ENCODE measurements at regions not wholly inside any gene's neighbourhood (a gene's known extent, or its start where the extent isn't known, plus 50 kb on each side); places are given as distances from the start of the nearest gene placed in this dataset.

- BruUV-seq (replicated peaks), result no TSS peak
- intact Hi-C loops (cut with micrococcal nuclease), result no loop called here
- no peak for TF ChIP-seq TEAD4 (IDR thresholded peaks at IDR 0.05; ENCODE audit: low read length)
- TF ChIP-seq TEAD4 (CRISPR knock-in tag; IDR thresholded peaks at IDR 0.05; ENCODE audit: borderline replicate concordance), result no peak
- no peak for TF ChIP-seq ASH1L (IDR thresholded peaks at IDR 0.05; ENCODE audit: borderline replicate concordance, low read depth, partially characterized antibody)
- TF ChIP-seq OTX1 (CRISPR knock-in tag; IDR thresholded peaks at IDR 0.05), result no peak
- TF ChIP-seq TGIF2 (CRISPR knock-in tag; IDR thresholded peaks at IDR 0.05), result no peak
- 0 out of 4 replicates have a peak, but pooled peaks of 1 of the 2 experiments have one; percentile 13 for TF ChIP-seq RCOR1 (IDR thresholded peaks at IDR 0.05; ENCODE audit: borderline replicate concordance in 1 of 2, low read depth in 2 of 2, low read length in 2 of 2)
- no peak for TF ChIP-seq LARP7 (IDR thresholded peaks at IDR 0.05)
- peak; percentile 78 for TF ChIP-seq RBM25 (IDR thresholded peaks at IDR 0.05; ENCODE audit: low read depth, low read length, severe bottlenecking)
- no peak for TF ChIP-seq CBFA2T2 (conservative IDR thresholded peaks at IDR 0.05)
- TF ChIP-seq TOE1 (IDR thresholded peaks at IDR 0.05; ENCODE audit: borderline replicate concordance), result no peak
- no peak for TF ChIP-seq TOE1 (CRISPR knock-in tag; IDR thresholded peaks at IDR 0.05; ENCODE audit: borderline replicate concordance, low read depth)
- no peak for TF ChIP-seq LCOR (CRISPR knock-in tag; IDR thresholded peaks at IDR 0.05)
- TF ChIP-seq KDM1A (IDR thresholded peaks at IDR 0.05), result peak in 1 of 2 experiments; percentile 54; a peak in 2 of 4 replicates
- TF ChIP-seq BCOR (IDR thresholded peaks at IDR 0.05), result peak; percentile 63
- TF ChIP-seq MLLT1 (IDR thresholded peaks at IDR 0.05), result no peak
- peak; percentile 64; the same call in 1 of the 2 replicates for TF ChIP-seq ADNP (tag; IDR thresholded peaks at IDR 0.05)
Measured at GRCh38 chr17:77750427-77751043, 208.0 kb upstream of the TNRC6C start.

More at GRCh38 chr17:77750427-77751043, 208.0 kb upstream of the TNRC6C start:
- in situ Hi-C loops (cut with MboI), result no loop called here
- 0% methylated on average over 5 of the region's 5 CpGs for WGBS (ENCODE audit: insufficient coverage, low coverage, missing lambda C conversion rate)
- Histone ChIP-seq H3K9me1 (ENCODE audit: control insufficient read depth, insufficient read depth, low read length) (no peaks in the 10 kb centered on the region), H3K9me3 (replicated peaks; ENCODE audit: control insufficient read depth, insufficient read depth, low read depth, low read length) (no peaks in the 10 kb centered on the region), H3K27ac (ENCODE audit: extremely low read depth, low read depth, low read length) (no peak overlapping the region), H2AFZ (ENCODE audit: low read depth, low read length) (no peak overlapping the region), H3K27me3 (ENCODE audit: control insufficient read depth in 2 of 2, insufficient read depth in 2 of 2, low read length in 2 of 2) (peaks cover 27 to 87% of the 10 kb centered on the region in 2 experiments), H3K36me3 (ENCODE audit: control insufficient read depth, insufficient read depth, low read length) (no peaks in the 10 kb centered on the region), H3K4me2 (ENCODE audit: insufficient read depth, low read length) (no peak overlapping the region), H3K9ac (ENCODE audit: insufficient read depth in 1 of 2, low read depth in 2 of 2, low read length in 2 of 2) (no peak overlapping the region), H3K79me2 (ENCODE audit: control insufficient read depth, insufficient read depth, low read length) (no peaks in the 10 kb centered on the region), H3K4me3 (no peak overlapping the region), H3K4me1 (replicated peaks in 1 of 2; ENCODE audit: control insufficient read depth in 2 of 2, insufficient read depth in 2 of 2, low read length in 2 of 2) (no peaks in the 10 kb centered on the region; a peak in 1 of 5 replicates), H4K20me1 (replicated peaks; ENCODE audit: control insufficient read depth, insufficient read depth, low read length) (no peaks in the 10 kb centered on the region)
- ChIA-PET CTCF (ENCODE audit: low intra/inter-chr PET ratio) (no interaction called here), POLR2A (no interaction called here)
- DNase-seq (ENCODE audit: extremely low read depth in 1 of 4, low spot score in 3 of 4) (no peak), ATAC-seq (no peak), FAIRE-seq (no peak)
